ENCODE measurements at regions not wholly inside any gene's neighbourhood (a gene's known extent, or its start where the extent isn't known, plus 50 kb on each side); places are given as distances from the start of the nearest gene placed in this dataset.
"Not testable (repeated sequence)": the region's sequence is repeated elsewhere in the genome, so short reads cannot be mapped to it uniquely, and the experiment has no call there.

DNA sequence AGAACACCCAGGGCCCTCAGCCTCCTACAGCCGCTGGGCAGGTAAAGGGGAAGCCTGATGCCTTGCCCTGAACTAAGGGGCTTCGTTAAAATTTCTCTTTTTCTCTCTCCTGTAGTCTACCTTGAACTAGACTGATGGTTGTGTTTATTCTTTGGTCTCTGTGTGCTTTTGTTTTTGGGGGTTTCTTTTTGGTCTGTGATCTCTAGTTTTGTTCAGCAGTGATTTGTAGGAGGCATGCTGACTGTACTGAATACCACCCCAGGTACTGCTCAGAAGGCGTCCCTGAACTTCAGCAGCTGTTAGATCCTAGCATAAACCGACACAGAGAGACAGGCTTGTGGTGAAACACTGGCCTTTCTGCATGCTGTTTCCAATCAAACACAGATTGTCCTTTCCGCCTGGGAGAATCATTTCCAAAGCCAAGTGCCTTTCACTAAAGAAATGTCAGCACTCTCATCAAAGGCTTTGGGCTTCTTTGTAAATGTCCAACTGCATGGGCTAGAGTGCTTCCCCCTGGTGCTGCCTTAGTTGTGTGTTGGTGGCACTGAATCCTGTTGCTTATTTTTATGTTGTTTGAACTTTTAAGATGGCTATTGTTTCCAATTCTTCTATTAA, 364.7 kb upstream of the SASH1 start:
- no peak for DNase-seq (ENCODE audit: low read depth)

GRCh38 chr6:147979966-147980365, 362.7 kb upstream of the SASH1 start:
- no peak for DNase-seq (ENCODE audit: low read depth)

DNA sequence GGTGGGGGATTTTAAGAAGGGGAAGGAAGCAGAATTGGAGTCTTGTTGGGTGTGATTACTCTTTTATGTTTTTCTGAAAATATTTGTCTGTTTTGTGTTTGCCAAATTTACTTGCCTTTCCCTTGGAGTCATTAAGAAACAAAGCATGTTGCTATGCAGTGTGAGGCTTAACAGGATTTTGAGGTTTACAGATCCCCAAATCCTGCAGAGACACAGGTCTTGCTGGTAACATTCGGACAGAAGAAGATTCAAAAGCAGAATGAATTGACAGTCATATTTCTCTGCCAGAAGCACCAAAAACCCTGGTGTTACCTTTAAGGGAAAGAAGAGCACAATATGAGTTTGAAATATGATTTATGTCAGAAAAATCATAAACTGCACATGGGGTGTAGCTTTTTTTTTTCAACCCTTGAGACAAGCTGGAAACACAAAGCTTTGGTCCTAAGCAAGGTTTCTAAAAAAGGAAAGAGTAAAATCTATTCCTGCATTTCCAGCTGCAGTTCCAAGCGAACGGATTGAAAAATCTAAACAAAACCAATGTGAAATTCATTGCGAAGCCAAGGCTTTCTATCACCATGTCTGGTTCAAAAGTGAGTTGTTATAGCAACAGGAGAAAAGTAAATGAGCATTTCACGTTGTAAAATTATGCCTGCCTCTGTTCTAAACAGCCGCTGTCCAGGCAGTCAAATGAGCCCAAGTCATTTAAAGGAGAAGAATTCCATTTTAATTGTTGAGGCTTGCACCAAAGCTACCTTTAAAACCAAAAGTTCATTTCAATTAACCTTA, 358.9 kb upstream of the SASH1 start:
- no peak for DNase-seq (ENCODE audit: low read depth)

GRCh38 chr6:147986846-147987245, 355.8 kb upstream of the SASH1 start:
- DNase-seq (ENCODE audit: low read depth), result no peak

- no peak for DNase-seq (ENCODE audit: low read depth)
These were observed 352.5 kb upstream of the SASH1 start for GRCh38 chr6:147990159-147990558.

DNA sequence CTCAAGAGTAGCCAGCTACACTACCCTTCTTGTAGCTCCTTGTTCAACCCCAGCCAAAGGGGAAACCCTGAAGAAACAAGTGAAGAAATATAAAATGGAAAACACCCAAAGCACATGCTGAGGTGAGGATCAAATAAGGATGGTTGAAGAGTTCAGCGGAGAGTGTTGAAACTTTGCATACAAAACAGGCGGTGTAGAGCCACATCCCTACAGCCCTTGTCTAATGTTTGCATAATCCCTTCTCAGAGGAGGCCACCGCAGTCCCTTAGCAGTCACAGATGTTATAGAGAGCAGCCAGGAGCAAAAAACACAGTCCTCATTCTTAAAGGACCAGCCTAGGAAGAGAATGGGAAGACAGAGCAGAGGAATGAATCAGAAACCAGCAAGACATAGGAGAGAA, 350.7 kb upstream of the SASH1 start:
- no peak for DNase-seq (ENCODE audit: low read depth)

DNA sequence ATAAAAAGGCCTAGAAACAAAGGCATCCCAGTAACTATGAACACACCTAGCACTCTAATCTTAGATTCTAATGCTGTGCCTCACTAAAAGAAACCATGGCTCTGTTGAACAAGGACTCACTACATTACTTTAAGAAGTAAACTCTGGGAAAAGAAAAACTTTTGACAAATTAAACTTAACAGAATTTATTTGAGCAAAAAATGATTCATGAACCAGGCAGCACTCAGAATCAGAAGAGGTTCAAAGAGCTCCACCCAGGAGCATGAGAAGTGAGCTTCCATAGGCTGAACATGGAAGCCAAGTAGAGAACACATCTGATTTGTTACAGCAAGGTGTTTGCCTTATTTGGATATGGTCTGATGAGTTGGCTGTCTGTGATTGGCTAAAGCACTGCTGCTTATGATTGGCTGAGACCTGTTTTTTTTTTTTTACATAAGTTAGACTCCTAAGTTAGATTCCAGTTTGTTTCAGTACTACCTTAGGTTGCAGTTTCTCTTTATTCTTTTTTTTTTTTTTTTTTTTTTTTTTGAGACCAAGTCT, 343.6 kb upstream of the SASH1 start:
- DNase-seq (ENCODE audit: low read depth), result no peak

GRCh38 chr6:148001844-148002642, 340.6 kb upstream of the SASH1 start:
- no peak for DNase-seq (ENCODE audit: low read depth)

DNA sequence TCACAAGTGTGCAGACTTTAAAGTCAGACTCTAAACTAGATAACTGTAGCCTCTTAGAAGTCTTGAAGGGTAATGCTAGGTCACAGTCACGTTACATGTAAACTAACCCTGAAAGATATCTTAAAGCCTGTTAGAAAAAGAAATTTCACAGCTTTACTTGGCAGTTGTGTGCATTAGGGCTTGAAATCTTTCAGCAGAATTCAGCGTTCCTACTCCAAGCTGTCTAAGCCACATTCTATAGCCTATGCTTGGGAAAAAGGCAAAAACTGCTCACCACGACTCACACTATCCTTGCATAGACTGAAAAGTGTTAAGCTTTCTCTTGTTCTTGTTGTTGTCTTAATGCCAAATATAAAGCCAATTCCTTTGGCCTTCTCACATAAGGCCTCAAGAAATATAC, 338.0 kb upstream of the SASH1 start:
- DNase-seq (ENCODE audit: low read depth), result no peak

DNA sequence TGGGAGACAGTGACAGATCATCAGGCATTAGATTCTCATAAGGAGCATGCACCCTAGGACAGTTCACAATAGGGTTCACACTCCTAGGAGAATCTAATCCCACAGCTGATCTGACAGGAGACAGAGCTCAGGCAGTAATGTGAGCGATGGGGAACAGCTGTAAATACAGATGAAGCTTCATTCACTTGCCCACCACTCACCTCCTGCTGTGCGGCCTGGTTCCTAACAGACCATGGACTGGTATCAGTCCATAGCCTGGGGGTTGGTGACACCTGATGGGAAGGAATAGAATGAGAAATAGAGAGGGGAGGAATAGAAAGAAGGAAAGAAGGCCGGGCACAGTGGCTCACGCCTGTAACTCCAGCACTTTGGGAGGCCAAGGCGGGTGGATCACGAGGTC, 336.8 kb upstream of the SASH1 start:
- DNase-seq (ENCODE audit: low read depth), result no peak

DNA sequence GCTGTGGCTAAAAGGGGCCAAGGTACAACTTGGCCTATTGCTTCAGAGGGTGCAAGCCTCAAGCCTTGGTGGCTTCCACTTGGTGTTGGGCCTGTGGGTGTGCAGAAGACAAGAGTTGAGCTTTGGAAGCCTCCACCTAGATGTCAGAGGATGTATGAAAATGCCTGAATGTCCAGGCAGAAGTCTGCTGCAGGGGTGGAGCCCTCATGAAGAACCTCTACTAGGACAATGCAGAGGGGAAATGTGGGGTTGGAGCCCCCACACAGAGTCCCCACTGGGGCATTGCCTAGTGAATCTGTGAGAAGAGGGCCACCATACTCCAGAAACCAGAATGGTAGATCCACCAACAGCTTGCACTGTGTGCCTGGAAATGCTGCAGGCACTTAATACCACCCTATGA, 332.1 kb upstream of the SASH1 start:
- DNase-seq (ENCODE audit: low read depth), result not testable (repeated sequence)

GRCh38 chr6:148016013-148016412, 326.6 kb upstream of the SASH1 start:
- no peak for DNase-seq (ENCODE audit: low read depth)

DNA sequence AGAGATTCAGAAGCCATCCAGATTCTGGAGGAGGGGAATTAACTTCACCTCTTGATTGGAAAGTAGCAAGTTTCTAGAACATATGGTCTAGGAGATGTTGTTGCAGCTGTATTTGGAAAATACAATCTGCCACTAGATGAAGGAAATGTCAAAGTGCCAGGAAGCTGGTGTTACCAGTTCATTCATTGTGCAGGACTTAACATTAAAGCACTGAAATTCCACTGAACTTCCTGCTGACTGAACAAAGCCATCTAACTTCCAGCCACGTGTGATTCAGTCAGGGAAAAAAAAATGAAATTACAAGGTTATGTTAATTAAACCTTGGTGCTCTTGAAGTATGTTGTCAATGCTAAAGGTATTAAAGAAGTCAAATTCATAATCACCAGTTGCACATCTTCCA, 321.5 kb upstream of the SASH1 start:
- no peak for DNase-seq (ENCODE audit: low read depth)

DNA sequence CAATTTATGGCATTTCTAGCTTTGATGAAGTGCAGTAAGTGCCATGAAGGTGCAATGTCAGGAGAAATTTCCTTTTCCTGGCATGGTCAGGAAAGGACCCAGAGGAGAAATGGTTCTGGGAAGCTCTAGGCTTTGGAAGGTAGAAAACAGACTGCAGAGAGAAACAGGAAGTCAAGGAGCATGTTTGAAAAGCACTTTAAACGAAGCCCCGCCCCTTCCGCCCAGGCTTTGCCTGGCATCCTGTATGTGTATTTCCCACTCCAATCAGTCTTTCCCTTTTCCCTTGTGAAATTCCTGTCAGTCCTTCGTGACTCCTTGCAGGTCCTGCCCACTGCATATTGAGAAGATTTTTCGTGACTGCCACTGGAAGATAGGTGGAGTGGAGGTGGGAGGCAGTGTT, 320.9 kb upstream of the SASH1 start:
- DNase-seq (ENCODE audit: low read depth), result no peak

DNA sequence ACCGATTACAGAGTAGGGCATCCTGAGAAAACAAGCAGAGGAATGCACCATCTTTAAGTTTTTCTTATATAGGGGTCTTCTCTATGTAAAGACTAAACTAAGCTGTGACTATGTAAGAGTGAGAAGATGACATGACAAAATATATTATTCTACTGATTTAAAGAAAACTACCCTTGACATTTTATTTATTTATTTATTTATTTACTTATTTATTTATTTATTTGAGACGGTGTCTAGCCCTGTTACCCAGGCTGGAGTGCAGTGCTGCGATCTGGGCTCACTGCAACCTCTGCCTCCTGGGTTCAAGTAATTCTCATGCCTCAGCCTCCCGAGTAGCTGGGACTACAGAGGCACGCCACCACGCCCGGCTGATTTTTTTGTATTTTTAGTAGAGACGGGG, 320.4 kb upstream of the SASH1 start:
- DNase-seq (ENCODE audit: low read depth), result not testable (repeated sequence)

GRCh38 chr6:148027201-148027600, 315.4 kb upstream of the SASH1 start:
- DNase-seq (ENCODE audit: low read depth), result no peak

GRCh38 chr6:148035806-148036390, 306.7 kb upstream of the SASH1 start:
- no peak for DNase-seq (ENCODE audit: low read depth)

DNA sequence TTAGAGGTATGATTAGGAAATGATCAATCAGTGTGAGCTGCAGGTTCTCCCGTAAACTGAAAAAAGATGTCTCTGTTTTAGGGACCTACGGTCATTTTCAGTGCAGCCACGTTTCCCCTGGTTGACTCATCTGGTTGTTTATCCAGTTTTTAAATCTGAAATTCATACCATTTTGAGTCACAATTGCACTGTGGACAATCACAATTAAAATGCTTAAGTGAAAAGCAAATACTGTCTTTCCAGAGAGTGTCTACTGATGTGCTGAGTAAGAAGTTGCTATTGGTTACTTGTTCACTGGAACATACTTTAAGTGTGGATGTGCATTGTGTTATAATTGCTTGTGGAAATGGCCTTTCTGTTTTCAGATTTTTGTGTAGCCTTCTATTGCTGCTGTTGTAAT, 305.1 kb upstream of the SASH1 start:
- no peak for DNase-seq (ENCODE audit: low read depth)

DNA sequence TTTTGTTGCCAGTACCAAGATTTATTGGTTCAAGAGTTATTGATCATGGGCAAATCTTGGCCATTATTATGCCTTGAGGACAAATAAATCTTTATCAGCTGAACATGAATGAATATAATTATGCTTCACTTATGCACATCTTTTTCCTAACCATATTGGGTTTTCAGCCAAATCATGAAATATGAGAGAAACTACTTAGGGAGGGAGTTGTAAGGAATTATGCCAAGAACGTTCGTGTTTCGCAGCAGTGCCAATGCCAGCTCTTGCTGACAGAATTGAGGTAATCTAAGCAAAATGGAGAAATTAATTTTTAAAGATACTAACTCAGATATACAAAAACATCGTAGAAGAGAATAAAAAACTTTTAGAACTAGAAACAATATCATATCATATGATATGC, 301.1 kb upstream of the SASH1 start:
- DNase-seq (ENCODE audit: low read depth), result no peak

DNA sequence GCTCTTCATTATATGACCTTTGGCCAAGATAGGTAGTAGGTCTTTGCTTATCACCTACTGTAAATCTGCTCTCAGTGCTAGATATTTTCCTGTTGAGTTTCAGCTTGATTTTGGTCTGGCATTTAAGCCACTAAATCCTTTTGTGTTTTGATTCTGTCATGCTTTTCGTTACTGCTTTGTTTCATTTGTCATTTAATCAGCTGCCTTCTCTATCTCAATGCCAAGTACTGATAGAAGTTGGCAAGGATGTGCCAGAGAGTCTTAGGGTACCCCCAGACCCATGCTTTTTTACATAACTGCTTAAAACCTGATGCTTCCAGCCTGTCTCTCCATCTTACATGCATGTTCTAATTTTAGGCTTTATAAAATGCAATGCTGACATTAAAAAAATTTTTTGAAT, 300.1 kb upstream of the SASH1 start:
- no peak for DNase-seq (ENCODE audit: low read depth)

DNA sequence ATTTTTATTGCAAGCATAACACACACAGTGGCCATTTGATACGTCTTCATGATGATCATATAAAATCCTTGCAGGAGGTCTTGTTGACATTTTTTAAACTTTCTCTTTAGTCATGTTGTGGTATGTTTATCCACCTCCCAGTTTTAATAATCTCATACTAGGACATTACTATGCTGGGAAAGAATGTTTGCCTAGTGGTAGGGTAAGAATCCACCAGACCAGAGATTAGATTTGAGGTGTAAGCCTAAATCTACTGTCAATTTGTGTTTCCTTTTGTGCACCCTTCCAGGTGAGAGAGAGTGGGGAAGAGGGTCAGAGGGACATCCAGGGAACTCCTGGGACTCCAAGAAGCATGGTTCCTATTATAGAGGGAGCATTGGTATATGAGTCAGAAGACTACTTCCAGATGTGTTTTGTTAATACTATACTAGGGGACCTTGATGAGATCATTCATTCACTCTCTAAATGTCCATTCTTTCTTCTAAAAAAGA, 298.3 kb upstream of the SASH1 start:
- DNase-seq (ENCODE audit: low read depth), result no peak

DNA sequence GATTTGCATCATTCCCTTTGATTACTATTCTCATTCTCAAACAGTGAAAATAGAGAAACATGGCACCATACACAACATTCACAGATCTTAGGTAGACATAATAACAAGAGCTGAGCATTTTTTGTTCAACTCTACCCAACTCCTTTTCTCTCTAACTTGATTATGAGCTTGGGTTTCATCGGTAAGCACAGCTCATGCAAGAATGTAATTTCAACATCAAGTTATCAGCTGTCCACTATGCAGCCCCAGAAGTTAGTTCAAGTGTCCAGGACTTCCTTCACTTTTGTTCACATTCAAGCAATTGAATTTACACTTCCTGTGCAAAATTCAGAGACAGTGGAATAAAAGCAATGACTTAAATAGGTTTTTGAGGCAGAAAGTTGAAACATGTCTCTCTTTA, 297.7 kb upstream of the SASH1 start:
- no peak for DNase-seq (ENCODE audit: low read depth)
